Adrenal gland (tissue), 9 donors: ENCODE measurements at regions not wholly inside any gene's neighbourhood (a gene's known extent, or its start where the extent isn't known, plus 50 kb on each side); places are given as distances from the start of the nearest gene placed in this dataset.

Experiments
- DNase-seq, 7 donors: peaks; one replicate each; pipeline ENCODE4 v3.0.0-alpha.2; 2019 to 2020
- H3K27ac ChIP-seq, 5 donors: fragments of 200-600 bp; sonication (generic) in 4 of 5; 1 replicate in 3 of 5; 2 replicates in 2 of 5; pipeline versions ENCODE4 v1.5.1 to v1.8.0; 2016 to 2020; ENCODE audit warnings: mild to moderate bottlenecking in 1 of 5
- H3K27me3 ChIP-seq: fragments of 200-600 bp; 2 replicates; pipeline ENCODE4 v1.8.0; 2021
- H3K36me3 ChIP-seq, 2 donors: fragments of 200-600 bp; replicated peaks in 1 of 2; 1 replicate in 1 of 2; 2 replicates in 1 of 2; pipeline versions ENCODE4 v1.5.1 to v1.8.0; 2018 to 2022
- H3K4me1 ChIP-seq, 2 donors: fragments of 200-600 bp; replicated peaks in 1 of 2; 1 replicate in 1 of 2; 2 replicates in 1 of 2; pipeline versions ENCODE4 v1.5.1 to v1.8.0; 2018 to 2021
- H3K4me3 ChIP-seq, 4 donors: fragments of 200-600 bp; sonication (generic) in 3 of 4; one replicate each; pipeline ENCODE4 v1.5.1; 2016 to 2018
- H3K9me3 ChIP-seq, 3 donors: fragments of 200-600 bp; sonication (generic) in 1 of 3; replicated peaks in 1 of 3; 1 replicate in 2 of 3; 2 replicates in 1 of 3; pipeline versions ENCODE4 v1.5.1 to v1.8.0; 2016 to 2021
- CTCF ChIP-seq, 6 experiments: fragments of 450-650 bp in 4 of 6; fragments of 200-600 bp in 2 of 6; sonication (generic) in 1 of 6; IDR thresholded peaks; 1 replicate in 5 of 6; 2 replicates in 1 of 6; pipeline versions ENCODE4 v1.5.1 to v1.8.0; 2016 to 2021; ENCODE audit warnings: antibody characterized with exemption in 6 of 6, mild to moderate bottlenecking in 2 of 6, moderate library complexity in 1 of 6
- POLR2A ChIP-seq, 2 donors: fragments of 450-650 bp; IDR thresholded peaks; one replicate each; pipeline ENCODE4 v1.6.1; 2017; ENCODE audit warnings: antibody characterized with exemption in 2 of 2, mild to moderate bottlenecking in 2 of 2, moderate library complexity in 1 of 2
- WGBS, 4 donors: extraction: QIAGEN DNeasy Blood & Tissue Kit in 2 of 4; methylation state at CpG; one replicate each; pipeline versions ENCODE4 v1.1.5 to v1.1.7; 2013 to 2017; 5-methylcytosine and 5-hydroxymethylcytosine counted together
- intact Hi-C, 2 donors: fragments of 100-400 bp; cut with DNase I; formaldehyde crosslinking; loops; one replicate each; pipeline versions ENCODE4 v1.14.1 to v1.15.0; 2022 to 2023
- donor health status: healthy with polysubstance abuse.
- donor health status: Bipolar disorder and iron deficiency.
- donor health status: DM: yes; HTN: yes; CAD: no.
- donor health status: DM: no; HTN: no; CAD: no.
- donor health status: DM: no; HTN: no; CAD: no.

- WGBS, 4 donors = 26 to 48% (median 39%) methylated on average over 2 of the region's 2 CpGs
- Histone ChIP-seq H3K27me3 (no peaks in the 10 kb centered on the region), H3K4me1 (no peaks in the 10 kb centered on the region), H3K27ac (no peak overlapping the region), H3K36me3 (no peaks in the 10 kb centered on the region), H3K9me3 (no peaks in the 10 kb centered on the region), H3K4me3 (no peak overlapping the region)
- DNase-seq = no peak
- intact Hi-C loops = no loop called here
- TF ChIP-seq CTCF (IDR thresholded peaks at IDR 0.05) (no peak), POLR2A (IDR thresholded peaks at IDR 0.05) (no peak)
Measured at GRCh38 chr16:77611386-77611785, 110.9 kb upstream of the NUDT7 start.

GRCh38 chr16:77612596-77612995 is 109.7 kb upstream of the NUDT7 start:
- no peaks in the 10 kb centered on the region for H3K9me3 ChIP-seq
- no peak for TF ChIP-seq POLR2A (IDR thresholded peaks at IDR 0.05)
- TF ChIP-seq CTCF (IDR thresholded peaks at IDR 0.05) = no peak
- WGBS, 4 donors = 66 to 78% (median 69%) methylated on average over 3 of the region's 3 CpGs
- H3K27me3 ChIP-seq = no peaks in the 10 kb centered on the region
- H3K4me3 ChIP-seq = no peak overlapping the region
- intact Hi-C loops = no loop called here
- no peak overlapping the region for H3K27ac ChIP-seq
- DNase-seq = no peak
- no peaks in the 10 kb centered on the region for H3K36me3 ChIP-seq
- H3K4me1 ChIP-seq = no peaks in the 10 kb centered on the region

GRCh38 chr16:77613095-77613494 is 109.2 kb upstream of the NUDT7 start:
- intact Hi-C loops = no loop called here
- TF ChIP-seq POLR2A (IDR thresholded peaks at IDR 0.05) (no peak), CTCF (IDR thresholded peaks at IDR 0.05) (no peak)
- H3K36me3 ChIP-seq = no peaks in the 10 kb centered on the region
- H3K27ac ChIP-seq = no peak overlapping the region
- H3K4me3 ChIP-seq = no peak overlapping the region
- no peaks in the 10 kb centered on the region for H3K4me1 ChIP-seq
- no peak for DNase-seq
- no peaks in the 10 kb centered on the region for H3K9me3 ChIP-seq
- 55 to 71% (median 69%) methylated on average over 2 of the region's 2 CpGs for WGBS, 4 donors
- no peaks in the 10 kb centered on the region for H3K27me3 ChIP-seq

GRCh38 chr16:77617553-77617952 is 104.8 kb upstream of the NUDT7 start:
- Histone ChIP-seq H3K4me3 (no peak overlapping the region), H3K36me3 (no peaks in the 10 kb centered on the region), H3K9me3 (no peaks in the 10 kb centered on the region), H3K4me1 (no peaks in the 10 kb centered on the region), H3K27ac (no peak overlapping the region), H3K27me3 (no peaks in the 10 kb centered on the region)
- no peak for DNase-seq
- TF ChIP-seq POLR2A (IDR thresholded peaks at IDR 0.05) (no peak), CTCF (IDR thresholded peaks at IDR 0.05) (no peak)
- intact Hi-C loops = no loop called here
- WGBS, 4 donors = 63 to 69% (median 66%) methylated on average over 3 of the region's 3 CpGs
